GM21529 (cell line): ENCODE measurements at regions not wholly inside any gene's neighbourhood (a gene's known extent, or its start where the extent isn't known, plus 50 kb on each side); places are given as distances from the start of the nearest gene placed in this dataset.

Source experiments
- ATAC-seq: cut with Tn5 transposase; IDR thresholded peaks from one replicate; pipeline ENCODE4 v1.9.1; 2021; ENCODE audit not compliant: unreplicated experiment

GRCh38 chr9:26415528-26415927 lies 477.1 kb downstream of the CAAP1 start:
- ATAC-seq = no peak

GRCh38 chr9:26413611-26414010 lies 479.0 kb downstream of the CAAP1 start:
- ATAC-seq = no peak

- no peak for ATAC-seq
Measured at GRCh38 chr9:26412446-26412845, 480.2 kb downstream of the CAAP1 start.

- no peak for ATAC-seq
Measured at GRCh38 chr9:26406676-26407075, 485.9 kb downstream of the CAAP1 start.

GRCh38 chr9:26399556-26399955 lies 493.0 kb downstream of the CAAP1 start:
- ATAC-seq = no peak

- ATAC-seq = no peak
Measured at GRCh38 chr9:26394025-26394424, 498.6 kb downstream of the CAAP1 start.

- no peak for ATAC-seq
Measured at GRCh38 chr9:26392639-26393038, 500.0 kb downstream of the CAAP1 start.

- ATAC-seq = no peak
Measured at GRCh38 chr9:26391036-26391435, 501.6 kb downstream of the CAAP1 start.

- ATAC-seq = no peak
Measured at GRCh38 chr9:26375448-26375847, 517.2 kb downstream of the CAAP1 start.

GRCh38 chr9:26373616-26374015 lies 519.0 kb downstream of the CAAP1 start:
- no peak for ATAC-seq

GRCh38 chr9:26371236-26371635 lies 521.4 kb downstream of the CAAP1 start:
- ATAC-seq = no peak

- ATAC-seq = no peak
Measured at GRCh38 chr9:26369093-26369492, 523.5 kb downstream of the CAAP1 start.

- no peak for ATAC-seq
Measured at GRCh38 chr9:26368241-26368640, 524.4 kb downstream of the CAAP1 start.

- ATAC-seq = no peak
Measured at GRCh38 chr9:26361010-26361409, 531.6 kb downstream of the CAAP1 start.

- no peak for ATAC-seq
Measured at GRCh38 chr9:26358836-26359235, 533.8 kb downstream of the CAAP1 start.

GRCh38 chr9:26357803-26358344 lies 534.7 kb downstream of the CAAP1 start:
- ATAC-seq = no peak

GRCh38 chr9:26356491-26356890 lies 536.1 kb downstream of the CAAP1 start:
- ATAC-seq = no peak

- ATAC-seq = no peak
Measured at GRCh38 chr9:26346942-26347477, 545.6 kb downstream of the CAAP1 start.

- no peak for ATAC-seq
Measured at GRCh38 chr9:26341545-26341944, 551.1 kb downstream of the CAAP1 start.

GRCh38 chr9:26339796-26340195 lies 552.8 kb downstream of the CAAP1 start:
- no peak for ATAC-seq

GRCh38 chr9:26335116-26335515 lies 557.5 kb downstream of the CAAP1 start:
- ATAC-seq = no peak

- no peak for ATAC-seq
Measured at GRCh38 chr9:26334706-26335105, 557.9 kb downstream of the CAAP1 start.

GRCh38 chr9:26331223-26331622 lies 561.4 kb downstream of the CAAP1 start:
- ATAC-seq = no peak
